HG02678 (cell line): ENCODE measurements at regions not wholly inside any gene's neighbourhood (a gene's known extent, or its start where the extent isn't known, plus 50 kb on each side); places are given as distances from the start of the nearest gene placed in this dataset.

Experiments
- ATAC-seq: cut with Tn5 transposase; IDR thresholded peaks from one replicate; pipeline ENCODE4 v1.9.1; 2021; ENCODE audit warnings: mild to moderate bottlenecking, moderate library complexity; ENCODE audit not compliant: unreplicated experiment

DNA sequence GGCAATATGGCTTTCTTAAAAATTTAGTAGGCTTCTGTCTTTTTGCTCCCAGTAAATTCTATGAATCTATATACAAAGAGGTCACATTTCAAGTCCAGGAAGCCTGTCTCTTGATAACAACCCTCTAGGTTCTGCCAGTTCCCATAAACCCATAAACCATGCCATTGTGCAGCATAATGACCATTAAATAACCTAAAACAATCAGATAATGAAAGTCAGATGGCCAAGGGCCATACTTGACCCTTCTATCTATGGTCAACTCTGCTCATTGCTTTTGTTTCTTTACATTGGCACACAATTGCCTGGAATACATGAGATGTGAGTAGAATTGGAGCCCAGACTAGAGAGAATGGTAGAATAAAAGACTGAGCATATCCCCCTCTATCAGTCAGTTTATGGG lies 305.4 kb upstream of the KIF2A start:
- no peak for ATAC-seq

- no peak for ATAC-seq
Measured at GRCh38 chr5:62001640-62002039, 304.4 kb upstream of the KIF2A start.

- no peak for ATAC-seq
Measured at GRCh38 chr5:62002436-62002835, 303.6 kb upstream of the KIF2A start.

DNA sequence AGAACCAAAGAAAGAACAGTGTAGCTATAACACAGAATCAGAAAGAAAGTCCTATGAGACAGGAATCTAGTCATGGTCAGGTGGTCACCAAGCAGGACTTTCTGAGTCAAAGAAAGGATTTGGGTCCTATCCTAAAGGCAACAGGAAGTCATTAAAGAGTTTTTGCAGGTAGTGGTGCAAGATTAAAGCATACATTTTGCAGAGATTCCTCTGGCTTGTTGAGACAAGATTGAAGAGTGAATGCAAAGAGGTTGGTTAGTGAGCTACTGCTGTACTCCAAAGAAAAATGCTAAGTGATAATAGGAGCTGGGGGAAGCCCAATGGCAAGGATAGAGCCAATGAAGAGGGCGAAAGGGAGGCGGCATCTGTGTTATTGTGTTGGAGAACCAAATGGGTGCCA lies 300.5 kb upstream of the KIF2A start:
- ATAC-seq, result no peak

- no peak for ATAC-seq
Measured at GRCh38 chr5:62007457-62007856, 298.5 kb upstream of the KIF2A start.

- no peak for ATAC-seq
Measured at GRCh38 chr5:62011089-62011664, 294.8 kb upstream of the KIF2A start.

- no peak for ATAC-seq
Measured at GRCh38 chr5:62017092-62017491, 288.9 kb upstream of the KIF2A start.

DNA sequence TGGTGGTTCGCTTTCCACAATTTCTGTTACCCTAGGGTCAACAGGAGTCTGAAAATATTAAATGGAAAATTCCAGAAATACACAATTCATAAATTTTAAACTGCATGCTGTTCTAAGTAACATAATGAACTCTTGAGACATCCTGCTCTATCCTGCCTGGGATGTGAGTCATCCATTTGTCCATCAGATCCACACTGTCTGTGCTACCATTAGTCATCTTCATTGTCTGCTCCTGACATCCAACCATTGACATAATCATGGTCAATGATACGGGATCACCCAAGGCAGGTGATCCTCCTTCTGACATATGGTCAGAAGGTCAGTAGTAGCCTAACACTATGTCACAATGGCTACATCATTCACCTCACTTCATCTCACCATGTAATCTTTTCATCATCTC lies 276.7 kb upstream of the KIF2A start:
- ATAC-seq, result no peak

GRCh38 chr5:62030326-62030725 lies 275.7 kb upstream of the KIF2A start:
- no peak for ATAC-seq

GRCh38 chr5:62038024-62038423 lies 268.0 kb upstream of the KIF2A start:
- no peak for ATAC-seq

- ATAC-seq, result no peak
Measured at GRCh38 chr5:62041156-62041756, 264.8 kb upstream of the KIF2A start.

GRCh38 chr5:62042007-62042406 lies 264.0 kb upstream of the KIF2A start:
- no peak for ATAC-seq

- no peak for ATAC-seq
Measured at GRCh38 chr5:62043289-62044280, 262.4 kb upstream of the KIF2A start.

GRCh38 chr5:62044989-62045388 lies 261.0 kb upstream of the KIF2A start:
- no peak for ATAC-seq

DNA sequence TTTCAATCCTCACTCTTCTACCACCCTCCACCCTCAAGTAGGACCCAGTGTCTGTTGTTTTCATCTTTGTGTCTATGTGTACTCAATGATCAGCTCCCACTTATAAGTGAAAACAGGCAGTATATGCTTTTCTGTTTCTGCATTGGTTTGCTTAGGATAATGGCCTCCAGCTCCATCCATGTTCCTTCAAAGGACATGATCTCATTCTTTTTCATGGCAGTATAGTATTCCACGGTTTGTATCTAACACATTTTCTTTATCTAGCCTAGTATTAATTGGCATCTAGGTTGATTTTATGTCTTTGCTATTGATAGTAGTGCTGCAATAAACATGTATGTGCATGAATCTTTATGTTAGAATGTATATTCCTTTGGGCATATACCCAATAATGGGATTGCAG lies 259.8 kb upstream of the KIF2A start:
- no peak for ATAC-seq

- ATAC-seq, result no peak
Measured at GRCh38 chr5:62051747-62052146, 254.3 kb upstream of the KIF2A start.

GRCh38 chr5:62059960-62060359 lies 246.0 kb upstream of the KIF2A start:
- no peak for ATAC-seq

- ATAC-seq, result no peak
Measured at GRCh38 chr5:62065050-62065449, 241.0 kb upstream of the KIF2A start.

- no peak for ATAC-seq
Measured at GRCh38 chr5:62066761-62067277, 239.2 kb upstream of the KIF2A start.

DNA sequence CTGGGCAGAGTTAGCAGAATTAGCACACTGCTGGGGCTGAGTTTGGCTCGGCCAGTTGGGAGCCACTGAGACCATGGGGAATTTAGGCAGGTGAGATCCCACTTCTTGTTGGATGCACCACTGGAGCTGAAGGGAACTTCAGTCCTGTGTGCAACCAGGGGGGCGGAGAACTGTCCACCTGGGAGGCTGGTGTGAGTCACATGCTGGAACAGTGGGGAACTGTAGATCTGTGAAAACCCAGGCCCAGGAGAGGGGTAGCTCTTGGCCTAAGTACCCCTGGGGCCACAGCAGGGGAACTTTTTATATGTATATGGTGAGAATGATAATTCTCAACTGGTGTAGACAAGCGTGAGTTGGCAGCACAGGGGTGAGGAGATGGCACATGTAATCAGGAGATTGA lies 237.5 kb upstream of the KIF2A start:
- no peak for ATAC-seq

DNA sequence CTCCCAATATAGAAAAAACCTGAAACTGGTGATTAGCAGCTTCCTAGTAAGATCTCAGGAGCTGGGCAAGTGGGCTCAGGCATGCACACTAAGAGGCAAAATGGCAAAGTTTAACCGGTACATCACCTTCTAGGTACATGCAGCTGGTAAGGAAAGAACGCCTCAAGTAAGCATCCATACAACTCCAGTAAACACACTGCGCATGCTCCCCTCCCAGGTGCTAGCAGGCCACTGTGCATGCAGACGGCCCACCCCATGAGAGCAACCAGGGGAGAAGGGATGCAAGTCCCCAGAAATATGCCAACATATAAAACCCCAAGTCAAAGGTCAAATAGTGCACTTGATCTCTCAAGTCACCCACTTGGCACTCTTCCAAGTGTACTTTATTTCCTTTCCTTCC lies 228.6 kb upstream of the KIF2A start:
- ATAC-seq, result no peak
